HCT116 (cell line): ENCODE measurements at regions not wholly inside any gene's neighbourhood (a gene's known extent, or its start where the extent isn't known, plus 50 kb on each side); places are given as distances from the start of the nearest gene placed in this dataset.

Experiments
- ATAC-seq: fragments of 200-7000 bp; cut with Tn5 transposase; 2 replicates; pipeline ENCODE4 v1.9.1; 2020; ENCODE audit warnings: mild to moderate bottlenecking, moderate library complexity
- BruUV-seq: library from RNA; stranded (reverse); fragments of 400-500 nt; replicated peaks from 2 replicates; lab custom pipeline; 2021; lab: Mats Ljungman, UMichigan
- CTCF ChIA-PET: fragments of 300-600 bp; sonication (Branson Sonifier 250); formaldehyde crosslinking; loops from one replicate; lab custom pipeline; 2021; ENCODE audit warnings: antibody characterized with exemption; lab: Charles Lee
- POLR2A ChIA-PET: fragments of 300-600, 350-600 bp; sonication (Branson Sonifier 250); formaldehyde crosslinking; loops from one replicate; lab custom pipeline; 2021; ENCODE audit warnings: antibody characterized with exemption; lab: Charles Lee
- RAD21 ChIA-PET, 2 experiments: fragments of 300-600 bp; sonication (Branson Sonifier 250); formaldehyde crosslinking; loops; one replicate each; lab custom pipeline; 2023; ENCODE audit warnings: low total read pairs in 2 of 2; ENCODE audit not compliant: uncharacterized antibody in 2 of 2, unreplicated experiment in 2 of 2, low non-redundant PET in 1 of 2; lab: Charles Lee
- DNase-seq: peaks from one replicate; pipeline ENCODE4 v3.0.0-alpha.2; 2010; ENCODE audit warnings: low read depth, low spot score
- H2AFZ ChIP-seq: fragments of 200-600 bp; shearing (Covaris generic), sonication (generic); 2 replicates; pipeline ENCODE4 v1.6.1; 2017; ENCODE audit warnings: low read depth, mixed run types, mixed read lengths, antibody characterized with exemption, low read length; ENCODE audit not compliant: poor library complexity, severe bottlenecking
- H3K27ac ChIP-seq: 2 replicates; pipeline ENCODE4 v1.5.1; 2012; ENCODE audit warnings: low read depth, low read length
- H3K27me3 ChIP-seq: fragments of 200-600 bp; sonication (generic); 2 replicates; pipeline ENCODE4 v1.6.1; 2016; ENCODE audit warnings: mixed run types, low read length, mixed read lengths; ENCODE audit not compliant: insufficient read depth
- H3K36me3 ChIP-seq, 2 experiments: fragments of 200-500 bp in 1 of 2; fragments of 200-600 bp in 1 of 2; sonication (Bioruptor generic) in 1 of 2; sonication (generic) in 1 of 2; 2 replicates each; pipeline versions ENCODE4 v1.5.1 to v1.6.1; 2014 to 2016; ENCODE audit warnings: low read length in 2 of 2, inconsistent platforms in 1 of 2, mixed read lengths in 1 of 2, mixed run types in 1 of 2; ENCODE audit not compliant: insufficient read depth in 2 of 2, control insufficient read depth in 1 of 2
- H3K4me1 ChIP-seq, 2 experiments: fragments of 200-600 bp in 1 of 2; sonication (generic) in 1 of 2; 2 replicates each; pipeline versions ENCODE4 v1.5.1 to v1.6.1; 2012 to 2017; ENCODE audit warnings: low read length in 2 of 2, inconsistent platforms in 1 of 2, mild to moderate bottlenecking in 1 of 2, mixed read lengths in 1 of 2, mixed run types in 1 of 2, moderate library complexity in 1 of 2; ENCODE audit not compliant: insufficient read depth in 2 of 2, control insufficient read depth in 1 of 2
- H3K4me2 ChIP-seq: fragments of 200-600 bp; sonication (generic); 2 replicates; pipeline ENCODE4 v1.6.1; 2017; ENCODE audit warnings: mixed run types, low read length, mixed read lengths
- H3K4me3 ChIP-seq, 2 experiments: fragments of 200-600 bp in 1 of 2; sonication (generic) in 1 of 2; replicated peaks in 1 of 2; 2 replicates each; pipeline ENCODE4 v1.5.1; 2011 to 2016; ENCODE audit warnings: low read length in 2 of 2, control low read depth in 1 of 2, low read depth in 1 of 2, mild to moderate bottlenecking in 1 of 2, mixed read lengths in 1 of 2, mixed run types in 1 of 2
- H3K79me2 ChIP-seq: fragments of 200-600 bp; sonication (generic); 2 replicates; pipeline ENCODE4 v1.6.1; 2017; ENCODE audit warnings: mild to moderate bottlenecking, mixed run types, low read length, moderate library complexity, mixed read lengths; ENCODE audit not compliant: insufficient read depth
- H3K9ac ChIP-seq: fragments of 200-600 bp; sonication (generic); 2 replicates; pipeline ENCODE4 v1.6.1; 2016; ENCODE audit warnings: low read length, mixed read lengths
- H3K9me2 ChIP-seq: fragments of 200-600 bp; sonication (generic), shearing (Covaris generic); 2 replicates; pipeline ENCODE4 v1.6.1; 2017; ENCODE audit warnings: mixed run types, mild to moderate bottlenecking, moderate library complexity; ENCODE audit not compliant: insufficient read depth
- H3K9me3 ChIP-seq, 2 experiments: fragments of 200-500 bp in 1 of 2; fragments of 200-600 bp in 1 of 2; sonication (Bioruptor generic) in 1 of 2; sonication (generic) in 1 of 2; 2 replicates each; pipeline ENCODE4 v1.6.1; 2014 to 2017; ENCODE audit warnings: low read length in 2 of 2, mixed read lengths in 2 of 2, inconsistent platforms in 1 of 2, low read depth in 1 of 2, mild to moderate bottlenecking in 1 of 2, mixed run types in 1 of 2, moderate library complexity in 1 of 2; ENCODE audit not compliant: control insufficient read depth in 1 of 2, insufficient read depth in 1 of 2
- H4K20me1 ChIP-seq: fragments of 200-600 bp; sonication (generic), shearing (Covaris generic); 2 replicates; pipeline ENCODE4 v1.6.1; 2017; ENCODE audit warnings: mixed run types, mild to moderate bottlenecking, moderate library complexity; ENCODE audit not compliant: insufficient read depth
- ATF3 ChIP-seq: IDR thresholded peaks from 2 replicates; pipeline ENCODE4 v1.6.1; 2012
- CBX3 ChIP-seq: IDR thresholded peaks from 2 replicates; pipeline ENCODE4 v1.6.1; 2012; ENCODE audit warnings: low read depth
- CEBPB ChIP-seq: IDR thresholded peaks from 2 replicates; pipeline ENCODE4 v1.6.1; 2012; ENCODE audit warnings: low read depth
- CTCF ChIP-seq, 3 experiments: fragments of 200-600 bp in 1 of 3; sonication (generic) in 1 of 3; IDR thresholded peaks in 2 of 3; conservative IDR thresholded peaks in 1 of 3; 2 replicates each; pipeline ENCODE4 v1.5.1; 2012 to 2017; ENCODE audit warnings: low read depth in 2 of 3, low read length in 2 of 3, antibody characterized with exemption in 1 of 3, borderline replicate concordance in 1 of 3, control low read depth in 1 of 3, mild to moderate bottlenecking in 1 of 3, mixed read lengths in 1 of 3, mixed run types in 1 of 3, moderate library complexity in 1 of 3; ENCODE audit not compliant: insufficient read depth in 1 of 3
- EGR1 ChIP-seq: IDR thresholded peaks from 2 replicates; pipeline ENCODE4 v1.6.1; 2012; ENCODE audit warnings: low read depth
- ELF1 ChIP-seq: IDR thresholded peaks from 2 replicates; pipeline ENCODE4 v1.6.1; 2012; ENCODE audit warnings: low read depth, borderline replicate concordance
- EZH2 ChIP-seq: fragments of 200-600 bp; sonication (generic); IDR thresholded peaks from 2 replicates; pipeline ENCODE4 v1.6.1; 2017; ENCODE audit warnings: antibody characterized with exemption, mixed run types
- JUND ChIP-seq: IDR thresholded peaks from 2 replicates; pipeline ENCODE4 v1.6.1; 2012
- MAX ChIP-seq: IDR thresholded peaks from 2 replicates; pipeline ENCODE4 v1.6.1; 2012
- POLR2A ChIP-seq: IDR thresholded peaks from 2 replicates; pipeline ENCODE4 v1.7.0; 2011; ENCODE audit warnings: borderline replicate concordance; ENCODE audit not compliant: insufficient read depth, insufficient read length; ENCODE audit errors: extremely low read depth
- RAD21 ChIP-seq: IDR thresholded peaks from 2 replicates; pipeline ENCODE4 v1.6.1; 2012; ENCODE audit warnings: low read depth, mild to moderate bottlenecking
- REST ChIP-seq: IDR thresholded peaks from 2 replicates; pipeline ENCODE4 v1.6.1; 2012; ENCODE audit warnings: low read depth
- SP1 ChIP-seq: IDR thresholded peaks from 2 replicates; pipeline ENCODE4 v1.6.1; 2012; ENCODE audit warnings: low read depth
- SRF ChIP-seq: IDR thresholded peaks from 2 replicates; pipeline ENCODE4 v1.6.1; 2012; ENCODE audit warnings: low read depth
- TCF7L2 ChIP-seq: IDR thresholded peaks from 2 replicates; pipeline ENCODE4 v1.7.0; 2011; ENCODE audit warnings: borderline replicate concordance, inconsistent platforms; ENCODE audit not compliant: insufficient read depth, insufficient read length; ENCODE audit errors: extremely low read depth
- ZFX ChIP-seq: fragments of 450-650 bp; IDR thresholded peaks from 2 replicates; pipeline ENCODE4 v1.6.1; 2017
- intact Hi-C: fragments of 100-400 bp; cut with micrococcal nuclease; formaldehyde crosslinking; loops from 2 replicates; pipeline ENCODE4 v1.10.0; 2022

GRCh38 chr9:99523838-99524237, 297.8 kb upstream of the NR4A3 start:
- no peak overlapping the region for H3K4me2 ChIP-seq
- H3K27me3 ChIP-seq: no peaks in the 10 kb centered on the region
- H3K9ac ChIP-seq: no peak overlapping the region
- ChIA-PET RAD21 (no interaction called here), CTCF (no interaction called here), POLR2A (no interaction called here)
- H3K4me3 ChIP-seq: no peak overlapping the region
- ATAC-seq (no peak), DNase-seq (no peak)
- H3K79me2 ChIP-seq: no peaks in the 10 kb centered on the region
- TF ChIP-seq ZFX (no peak), EZH2 (no peak), SRF (no peak), EGR1 (no peak), POLR2A (no peak), TCF7L2 (no peak), ATF3 (no peak), MAX (no peak), SP1 (no peak), CBX3 (no peak), RAD21 (no peak)
- no peaks in the 10 kb centered on the region for H3K9me3 ChIP-seq
- no peak overlapping the region for H2AFZ ChIP-seq
- no peaks in the 10 kb centered on the region for H4K20me1 ChIP-seq
- H3K36me3 ChIP-seq: no peaks in the 10 kb centered on the region
- no peaks in the 10 kb centered on the region for H3K9me2 ChIP-seq
- H3K27ac ChIP-seq: no peak overlapping the region
- H3K4me1 ChIP-seq: no peaks in the 10 kb centered on the region
- intact Hi-C loops: no loop called here
- no TSS peak for BruUV-seq

- Histone ChIP-seq H3K36me3 (no peaks in the 10 kb centered on the region), H3K4me3 (no peak overlapping the region), H4K20me1 (no peaks in the 10 kb centered on the region), H3K4me2 (no peak overlapping the region), H3K27me3 (0 out of 2 replicates have a peak, but pooled peaks cover 2% of the 10 kb centered on the region), H3K27ac (no peak overlapping the region), H3K9ac (no peak overlapping the region), H3K9me3 (no peaks in the 10 kb centered on the region), H3K79me2 (no peaks in the 10 kb centered on the region), H3K9me2 (no peaks in the 10 kb centered on the region), H3K4me1 (no peaks in the 10 kb centered on the region), H2AFZ (no peak overlapping the region)
- CTCF ChIA-PET: no interaction called here
- DNase-seq: no peak
- RAD21 ChIA-PET: no interaction called here
- POLR2A ChIA-PET: no interaction called here
- no peak for ATAC-seq
- no TSS peak for BruUV-seq
- intact Hi-C loops: no loop called here
- TF ChIP-seq RAD21 (no peak), TCF7L2 (no peak), ELF1 (no peak), EZH2 (no peak), CTCF (IDR thresholded peaks at IDR 0.05 in 2 of 3, conservative IDR thresholded peaks at IDR 0.05 in 1 of 3; ENCODE audit: borderline replicate concordance in 1 of 3, insufficient read depth in 1 of 3, low read depth in 2 of 3, low read length in 2 of 3) (no peak), MAX (no peak), REST (no peak), CEBPB (no peak), EGR1 (no peak), JUND (no peak)
Observed at GRCh38 chr9:99531313-99531712, 290.4 kb upstream of the NR4A3 start.
